GM03348 (cell line): ENCODE measurements at regions not wholly inside any gene's neighbourhood (a gene's known extent, or its start where the extent isn't known, plus 50 kb on each side); places are given as distances from the start of the nearest gene placed in this dataset.
"Not testable (repeated sequence)": the region's sequence is repeated elsewhere in the genome, so short reads cannot be mapped to it uniquely, and the experiment has no call there.

Source experiments
- DNase-seq: peaks from one replicate; pipeline ENCODE4 v3.0.0; 2012; ENCODE audit warnings: low spot score

DNA sequence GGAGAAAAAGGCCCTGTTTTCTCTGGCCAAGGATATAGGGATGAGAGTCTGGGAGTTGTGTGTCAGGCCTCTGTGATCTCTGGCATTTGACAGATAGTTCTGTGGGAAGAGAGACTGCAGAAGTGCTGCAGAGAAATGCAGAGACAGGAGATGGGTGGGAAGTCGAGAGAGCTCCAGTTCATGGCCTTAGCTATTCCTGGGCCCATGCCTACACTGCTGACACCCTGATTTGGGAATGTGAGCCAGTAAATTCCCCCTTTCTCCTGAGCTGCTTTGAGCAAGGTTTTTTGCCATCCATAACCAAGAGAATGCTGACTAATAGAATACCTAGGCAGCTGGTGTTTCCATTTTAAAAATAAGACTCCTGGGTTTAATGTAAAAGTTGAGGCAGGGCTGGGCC, 59.3 kb downstream of the EBLN2 start:
- no peak for DNase-seq

DNA sequence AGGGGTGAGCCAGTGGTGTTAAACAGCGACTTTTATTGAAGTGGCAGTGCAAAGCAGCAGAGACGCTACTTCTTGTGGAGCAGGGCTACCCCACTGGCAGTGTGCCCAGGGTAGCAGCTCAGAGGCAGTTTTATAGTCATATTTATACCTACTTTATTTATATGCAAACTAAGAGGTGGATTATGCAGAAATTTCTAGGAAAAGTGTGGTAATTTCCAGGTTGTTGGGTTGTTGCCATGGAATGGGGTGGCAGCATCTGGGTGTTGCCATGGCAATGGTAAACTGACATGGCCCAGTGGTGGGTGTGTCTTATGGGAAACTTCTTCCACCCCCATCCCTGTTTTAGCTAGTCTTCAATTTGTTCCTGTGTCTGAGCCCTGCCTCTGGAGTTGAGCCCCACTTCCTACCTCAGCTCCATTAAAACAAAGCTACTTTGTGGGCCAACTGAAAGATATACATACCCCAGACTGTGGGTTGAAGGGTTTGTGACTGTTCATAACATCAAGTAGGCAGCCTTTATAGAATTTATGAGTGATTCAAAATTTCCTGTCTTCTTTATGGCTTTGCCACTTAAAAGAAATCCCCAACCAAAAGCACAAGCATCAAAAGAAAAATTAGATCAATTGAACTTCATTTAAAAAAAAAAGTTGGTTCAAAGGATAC, 60.3 kb downstream of the EBLN2 start:
- no peak for DNase-seq

DNA sequence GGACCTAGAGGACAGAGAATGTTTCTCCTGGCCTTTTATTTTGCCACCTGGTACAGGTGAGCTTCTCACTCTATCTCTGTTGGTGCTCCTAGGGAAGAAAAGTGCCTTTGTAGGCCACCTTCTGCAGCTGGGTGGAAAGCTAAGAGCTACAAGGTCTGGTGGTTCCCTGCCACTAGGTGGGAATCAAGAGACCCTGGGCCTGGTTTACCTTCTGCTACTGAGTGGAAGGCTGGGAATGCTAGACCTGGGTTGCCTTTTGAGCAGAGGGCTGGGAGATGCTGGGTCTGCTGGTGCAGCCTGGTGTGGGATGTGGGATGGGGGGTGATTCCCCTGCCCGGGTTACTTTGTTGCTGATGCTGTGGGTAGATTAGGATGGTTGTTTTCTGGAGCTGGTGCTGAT, 72.6 kb downstream of the EBLN2 start:
- DNase-seq: no peak

DNA sequence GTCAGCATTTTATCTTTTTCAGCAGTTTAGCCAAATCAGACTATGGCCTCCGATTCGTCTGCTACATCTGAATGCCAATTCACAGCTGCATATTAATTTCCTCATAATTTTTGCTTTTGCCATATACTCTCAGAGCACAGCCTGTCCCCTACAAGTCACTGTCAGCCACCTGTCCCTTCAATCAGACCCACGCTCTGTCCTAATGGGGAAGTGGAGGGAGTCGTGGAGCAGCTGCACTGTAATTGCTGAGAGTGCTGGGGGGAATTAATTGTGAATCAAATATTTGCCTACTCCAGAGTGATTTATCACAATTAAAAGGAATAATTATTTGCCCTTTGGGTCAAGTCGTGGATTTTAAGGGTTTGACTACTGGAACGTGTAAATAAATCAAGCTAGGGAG, 75.5 kb downstream of the EBLN2 start:
- no peak for DNase-seq

DNA sequence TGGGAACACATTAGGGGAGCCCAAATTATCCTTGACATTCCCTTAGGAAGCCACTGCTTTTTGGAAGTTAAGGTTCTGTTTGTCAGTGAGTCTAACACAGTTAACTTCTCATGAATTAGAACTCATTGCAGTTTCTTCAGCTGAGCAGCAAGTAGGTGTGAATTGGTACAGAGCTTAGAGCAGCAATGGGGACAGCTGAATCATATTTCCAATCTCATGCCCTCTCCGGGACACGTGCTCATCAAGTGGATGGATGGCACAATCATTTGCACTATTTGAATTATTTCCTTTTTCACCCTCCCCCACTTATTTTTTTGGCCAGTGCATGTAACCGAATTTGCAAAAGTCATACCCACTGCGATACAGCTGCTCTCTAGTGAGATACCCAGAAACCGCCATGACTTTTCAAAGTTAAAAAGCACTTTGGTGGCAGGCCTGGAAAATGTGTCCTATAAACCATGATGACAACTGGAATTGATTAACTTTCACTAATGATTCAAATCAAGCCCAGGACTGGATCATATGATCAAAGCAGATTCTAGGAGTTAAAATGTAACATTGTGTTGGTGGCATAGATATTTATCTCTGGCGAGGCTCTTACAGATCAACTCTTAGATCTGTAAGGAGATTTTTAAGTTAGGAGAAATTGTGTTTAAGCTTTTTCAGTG, 76.4 kb downstream of the EBLN2 start:
- no peak for DNase-seq

DNA sequence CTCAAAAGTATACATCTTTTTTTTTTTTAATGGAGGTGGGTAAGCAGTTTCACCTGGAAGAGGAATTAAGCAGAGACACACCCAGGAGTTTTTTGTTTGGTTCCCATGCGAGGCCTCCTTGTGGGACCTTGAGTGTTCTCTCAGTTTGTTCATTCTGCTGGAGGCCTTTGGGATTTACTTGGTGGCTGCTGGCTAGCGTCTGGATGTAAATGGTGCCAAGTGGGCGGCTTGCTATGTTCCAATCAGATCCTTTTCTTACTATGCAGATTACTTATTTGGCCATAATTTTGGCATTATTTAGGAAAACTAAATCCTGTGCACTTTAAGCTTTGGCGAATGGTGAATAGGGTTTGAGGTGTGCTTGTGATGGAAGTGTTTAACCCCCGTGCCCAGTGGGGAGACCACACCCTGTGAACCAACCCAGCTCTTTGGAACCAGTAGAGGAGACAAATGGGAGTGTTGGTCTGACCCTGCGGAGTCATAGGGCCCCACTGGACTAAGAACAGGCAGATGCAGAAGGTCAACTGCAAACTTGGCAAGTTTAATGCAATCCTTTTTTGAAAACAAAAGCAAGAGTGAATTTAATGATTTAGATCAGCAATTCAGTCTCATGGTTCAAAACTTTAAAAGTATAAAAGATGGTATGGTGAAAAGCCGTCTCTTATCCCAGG, 79.4 kb downstream of the EBLN2 start:
- DNase-seq: no peak

DNA sequence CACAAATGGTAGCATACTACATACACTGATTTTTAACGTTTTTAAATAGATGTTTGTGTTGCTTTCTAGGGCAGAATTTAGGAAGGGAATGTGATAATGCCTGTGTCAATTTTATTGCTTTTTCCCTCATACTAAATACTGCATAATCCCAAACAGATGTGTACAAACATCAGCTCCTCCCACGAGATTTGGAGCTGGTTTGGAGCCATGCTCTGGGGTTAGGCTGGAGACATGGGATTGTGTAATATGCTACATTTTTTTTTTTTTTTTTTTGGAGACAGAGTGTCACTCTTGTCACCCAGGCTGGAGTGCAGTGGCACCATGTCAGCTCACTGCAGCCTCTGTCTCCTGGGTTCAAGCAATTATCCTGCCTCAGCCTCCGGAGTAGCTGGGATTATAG, 80.1 kb downstream of the EBLN2 start:
- peak; percentile 81 for DNase-seq

DNA sequence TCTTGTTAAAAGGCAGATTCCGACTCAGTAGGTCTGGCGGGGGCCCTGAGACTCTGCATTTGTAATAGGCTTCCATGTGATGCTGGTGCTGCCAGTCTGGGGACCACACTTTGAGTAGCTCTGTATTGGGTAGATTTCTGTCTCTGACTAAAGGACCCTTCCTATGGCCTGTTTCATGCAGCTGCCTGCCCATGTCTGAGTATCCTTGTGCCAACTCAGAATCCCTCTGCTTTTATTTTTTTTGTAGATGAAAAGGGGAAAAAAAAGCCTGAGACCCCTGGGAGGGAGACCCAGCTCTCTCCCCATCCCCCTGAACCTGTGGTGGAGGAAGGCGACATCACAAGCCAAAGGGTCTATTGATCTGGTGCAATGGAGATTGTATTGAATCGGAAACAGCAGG, 81.9 kb downstream of the EBLN2 start:
- DNase-seq: no peak

DNA sequence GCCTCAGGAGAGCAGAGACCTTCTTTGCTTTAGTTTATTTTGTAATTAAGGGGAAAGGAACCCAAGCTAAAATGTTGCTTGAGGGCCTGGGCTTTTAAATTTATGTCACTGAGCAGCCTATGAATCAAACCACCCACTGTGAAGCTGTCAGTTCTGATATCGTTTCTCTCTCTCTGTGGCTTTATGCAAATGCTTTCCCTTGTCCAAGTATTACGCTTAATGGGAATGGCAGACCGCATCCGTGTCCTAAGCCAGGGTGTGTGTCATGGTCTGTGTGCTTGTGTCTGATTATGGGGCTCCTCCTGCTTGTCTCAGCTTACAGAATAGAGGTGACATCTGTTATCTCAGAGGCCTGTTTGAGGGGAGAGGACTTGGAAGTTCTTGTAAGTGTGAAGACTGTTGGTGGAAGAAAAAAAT, 82.4 kb downstream of the EBLN2 start:
- DNase-seq: peak; percentile 64

DNA sequence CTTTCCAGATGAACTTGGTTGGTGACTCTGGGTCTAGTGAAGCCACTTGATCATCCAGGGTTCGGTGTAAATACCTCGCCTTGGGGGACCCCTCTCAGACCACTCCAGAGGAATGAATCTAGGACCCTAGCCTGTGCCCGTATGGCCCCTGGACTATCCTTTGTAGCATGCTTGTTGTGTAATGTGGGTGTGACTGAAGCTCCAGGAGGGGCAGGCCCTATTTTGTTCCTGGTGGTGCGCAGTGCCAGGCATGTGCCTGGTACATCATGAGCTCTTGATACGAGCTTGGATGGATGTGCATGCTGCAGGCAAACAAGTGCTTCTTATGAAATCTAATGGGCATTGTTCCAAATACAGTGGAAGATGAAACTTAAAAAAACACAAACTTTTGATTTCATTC, 82.8 kb downstream of the EBLN2 start:
- DNase-seq: no peak

DNA sequence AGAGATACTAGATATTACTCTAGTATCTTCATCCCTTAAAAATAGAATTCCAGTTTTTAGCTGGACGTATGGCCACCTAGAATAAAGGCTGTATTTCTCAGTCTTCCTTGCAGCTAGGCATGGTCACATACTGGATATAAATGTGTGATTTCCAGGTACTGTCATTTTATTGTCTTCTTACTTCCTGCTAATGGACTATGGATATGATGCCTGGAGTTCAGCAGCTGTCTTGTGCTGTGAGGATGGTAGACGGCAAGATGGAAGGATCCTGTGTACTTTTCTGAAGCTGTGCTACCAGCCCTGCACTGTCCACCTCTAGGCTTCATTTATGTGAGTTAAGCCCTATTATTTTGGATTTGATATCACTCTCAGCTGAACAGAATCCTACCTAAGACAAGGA, 83.4 kb downstream of the EBLN2 start:
- no peak for DNase-seq

DNA sequence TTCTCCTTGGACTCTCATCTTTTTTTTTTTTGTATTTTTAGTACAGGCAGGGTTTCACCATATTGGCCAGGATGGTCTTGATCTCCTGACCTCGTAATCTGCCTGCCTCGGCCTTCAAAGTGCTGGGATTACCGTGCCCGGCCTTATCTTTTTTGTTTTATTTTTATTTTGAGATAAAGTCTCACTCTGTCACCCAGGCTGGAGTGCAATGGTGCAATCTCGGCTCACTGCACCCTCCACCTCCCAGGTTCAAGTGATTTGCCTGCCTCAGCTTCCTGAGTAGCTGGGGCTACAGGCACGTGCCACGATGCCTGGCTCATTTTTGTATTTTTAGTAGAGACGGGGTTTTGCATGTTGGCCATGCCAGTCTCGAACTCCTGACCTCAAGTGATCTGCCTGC, 86.0 kb downstream of the EBLN2 start:
- not testable (repeated sequence) for DNase-seq

DNA sequence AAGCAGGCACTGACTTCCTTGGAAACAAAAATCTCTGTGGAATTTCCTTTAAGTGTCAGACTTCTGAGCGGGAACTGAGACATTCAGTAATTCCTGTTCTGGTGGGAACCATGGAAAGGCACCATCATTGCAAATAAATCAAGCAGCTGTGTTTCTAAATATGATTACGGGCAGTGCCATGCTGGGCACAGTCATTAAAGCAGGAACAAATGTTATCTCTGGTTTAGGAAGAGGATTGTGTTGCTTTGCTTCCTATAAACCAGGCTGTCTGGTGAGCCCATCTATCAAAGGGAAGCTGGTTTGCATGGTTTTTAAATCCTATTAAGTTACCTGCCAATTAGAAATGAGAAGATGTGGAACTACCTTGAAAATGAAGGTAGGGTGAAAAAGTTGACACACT, 86.7 kb downstream of the EBLN2 start:
- no peak for DNase-seq

DNA sequence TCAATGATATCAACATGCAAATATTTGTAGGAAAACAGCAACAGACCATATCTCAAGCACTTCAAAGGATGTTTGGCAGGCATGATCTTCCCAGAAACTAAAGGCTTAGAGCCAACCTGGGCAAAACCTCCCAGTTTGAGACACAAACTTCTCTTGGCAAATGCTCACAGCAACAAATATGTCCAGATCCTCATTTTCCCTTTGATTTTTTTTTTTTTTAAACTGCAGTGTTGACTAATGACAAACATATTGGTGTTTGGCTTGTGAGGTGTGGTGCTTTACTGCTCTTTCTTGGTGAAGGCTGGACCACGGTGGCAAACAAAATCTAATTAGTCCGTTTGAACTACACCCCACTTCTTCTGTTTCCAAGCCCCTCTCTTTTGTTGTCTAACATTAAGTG, 87.2 kb downstream of the EBLN2 start:
- peak; percentile 32 for DNase-seq

DNA sequence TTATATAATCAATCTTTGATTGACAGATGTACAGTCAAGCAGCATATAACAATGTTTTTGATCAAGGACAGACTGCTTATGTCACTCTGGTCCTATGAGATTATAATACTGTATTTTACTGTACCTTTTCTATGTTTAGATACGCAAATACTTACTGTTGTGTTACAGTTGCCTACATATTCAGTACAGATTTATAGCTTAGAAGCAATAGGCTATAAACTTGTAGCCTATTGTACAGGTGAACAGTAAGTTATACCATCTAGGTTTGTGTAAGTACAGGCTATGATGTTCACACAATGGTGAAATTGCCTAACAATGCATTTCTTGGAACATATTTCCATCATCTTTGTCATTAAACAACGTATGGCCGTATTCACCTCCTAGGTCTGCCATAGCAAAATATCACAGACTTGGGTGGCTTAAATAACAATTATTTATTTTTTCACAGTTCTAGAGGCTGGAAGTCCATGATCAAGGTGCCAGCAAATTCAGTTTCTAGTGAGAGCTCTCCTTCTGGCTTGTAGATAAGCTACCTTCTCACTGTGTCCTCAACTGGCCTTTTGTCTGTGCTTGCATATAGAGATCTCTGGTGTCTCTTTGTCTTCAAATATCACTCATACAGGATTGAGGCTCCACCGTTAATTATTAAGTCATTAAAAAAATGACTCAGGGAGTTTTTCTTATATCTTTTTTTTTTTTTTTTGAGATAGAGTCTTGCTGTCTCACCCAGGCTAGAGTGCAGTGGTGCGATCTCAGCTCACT, 89.1 kb downstream of the EBLN2 start:
- DNase-seq: no peak

DNA sequence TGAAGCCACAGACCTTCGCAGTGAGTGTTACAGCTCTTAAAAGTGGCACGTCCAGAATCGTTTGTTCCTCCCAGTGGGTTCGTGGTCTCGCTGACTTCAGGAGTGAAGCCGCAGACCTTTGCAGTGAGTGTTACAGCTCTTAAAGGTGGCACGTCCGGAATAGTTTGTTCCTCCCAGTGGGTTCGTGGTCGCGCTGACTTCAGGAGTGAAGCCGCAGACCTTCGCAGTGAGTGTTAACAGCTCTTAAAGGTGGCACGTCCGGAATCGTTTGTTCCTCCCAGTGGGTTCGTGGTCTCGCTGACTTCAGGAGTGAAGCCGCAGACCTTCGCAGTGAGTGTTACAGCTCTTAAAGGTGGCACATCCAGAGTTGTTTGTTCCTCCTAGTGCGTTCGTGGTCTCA, 91.1 kb downstream of the EBLN2 start:
- not testable (repeated sequence) for DNase-seq

DNA sequence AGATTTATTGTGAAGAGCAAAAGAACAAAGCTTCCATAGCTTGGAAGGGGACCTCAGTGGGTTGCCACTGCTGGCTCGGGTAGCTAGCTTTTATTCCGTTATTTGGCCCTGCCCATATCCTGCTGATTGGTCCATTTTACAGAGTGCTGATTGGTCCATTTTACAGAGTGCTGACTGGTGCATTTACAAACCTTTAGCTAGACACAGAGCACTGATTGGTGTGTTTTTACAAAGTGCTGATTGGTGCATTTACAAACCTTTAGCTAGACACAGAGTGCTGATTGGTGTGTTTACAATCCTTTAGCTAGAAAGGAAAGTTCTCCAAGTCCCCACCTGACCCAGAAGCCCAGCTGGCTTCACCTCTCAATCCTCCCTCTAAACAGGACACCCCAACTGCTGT, 91.6 kb downstream of the EBLN2 start:
- not testable (repeated sequence) for DNase-seq

DNA sequence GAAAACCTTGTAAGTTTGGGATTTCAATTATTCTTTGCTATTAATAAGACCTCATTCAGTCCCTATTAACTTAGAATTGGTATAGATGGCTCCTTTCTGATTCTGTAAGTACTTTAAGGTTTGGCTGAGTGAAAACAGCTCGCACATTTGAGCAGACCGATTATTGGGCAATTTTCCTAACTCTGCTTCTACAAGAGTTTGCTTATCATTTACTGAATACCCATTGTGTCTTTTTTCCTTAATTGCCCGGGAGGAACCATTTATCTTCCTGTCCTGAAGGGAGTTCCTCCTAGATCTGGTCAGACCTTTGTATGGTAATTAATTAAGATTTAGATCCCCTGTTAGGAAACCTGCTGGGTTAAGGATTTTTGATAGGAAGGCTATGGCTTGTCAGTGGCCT, 92.8 kb downstream of the EBLN2 start:
- not testable (repeated sequence) for DNase-seq

DNA sequence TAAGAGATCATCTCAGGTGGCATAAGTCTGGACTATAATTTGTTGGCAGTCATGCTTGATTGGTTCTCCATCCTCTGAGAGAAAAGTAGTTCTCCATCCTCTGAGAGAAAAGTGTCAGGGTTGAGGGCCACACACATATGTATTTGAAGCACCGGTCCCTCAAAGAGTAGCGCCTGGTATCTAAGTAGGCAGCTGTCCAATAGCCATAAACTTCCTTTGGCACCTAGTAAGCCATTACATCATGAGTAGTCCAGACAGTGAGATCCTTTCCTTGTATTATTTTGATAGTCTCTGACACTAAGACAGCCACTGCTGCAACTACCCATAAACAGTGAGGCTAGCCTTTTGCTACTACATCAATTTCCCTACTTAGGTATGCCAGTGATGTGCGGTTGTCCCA, 94.0 kb downstream of the EBLN2 start:
- not testable (repeated sequence) for DNase-seq

DNA sequence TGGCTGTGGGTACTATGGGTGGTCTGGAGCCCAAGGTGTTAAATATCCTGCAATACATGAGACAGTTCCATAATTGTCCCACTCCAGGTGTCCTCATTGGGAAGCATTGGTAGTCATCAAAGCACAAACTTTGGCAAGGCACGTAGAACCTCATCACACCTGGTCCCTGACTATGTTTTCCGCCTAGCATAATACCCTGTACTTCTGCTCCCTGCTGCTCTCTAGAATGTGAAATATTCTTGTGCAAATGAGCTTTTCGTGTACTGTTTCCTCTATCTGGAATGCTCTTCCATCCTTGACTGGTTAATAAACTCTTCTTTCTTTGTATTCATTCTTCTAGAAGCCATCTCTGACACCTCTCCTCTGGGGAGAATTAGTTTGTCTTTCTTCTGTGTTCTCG, 103.2 kb downstream of the EBLN2 start:
- no peak for DNase-seq

DNA sequence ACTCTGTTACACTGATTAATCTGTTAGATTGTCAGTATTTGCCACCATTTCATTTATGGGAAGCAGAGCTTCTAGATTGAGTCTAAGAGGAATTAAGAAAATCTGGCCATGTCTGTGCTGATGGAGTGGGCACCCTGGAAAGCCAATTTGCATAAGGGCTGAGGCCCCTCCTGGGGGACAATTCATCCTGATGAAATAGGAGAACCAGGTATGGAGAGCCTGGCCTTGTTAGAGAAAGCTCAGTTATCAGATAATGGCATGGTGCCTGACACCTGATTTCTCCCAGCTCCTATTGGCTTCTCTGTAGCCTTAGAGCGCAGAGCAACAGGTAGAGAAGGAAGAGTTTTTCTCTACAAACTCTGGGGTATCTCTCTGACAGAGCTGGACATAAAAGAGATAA, 114.2 kb downstream of the EBLN2 start:
- DNase-seq: no peak

DNA sequence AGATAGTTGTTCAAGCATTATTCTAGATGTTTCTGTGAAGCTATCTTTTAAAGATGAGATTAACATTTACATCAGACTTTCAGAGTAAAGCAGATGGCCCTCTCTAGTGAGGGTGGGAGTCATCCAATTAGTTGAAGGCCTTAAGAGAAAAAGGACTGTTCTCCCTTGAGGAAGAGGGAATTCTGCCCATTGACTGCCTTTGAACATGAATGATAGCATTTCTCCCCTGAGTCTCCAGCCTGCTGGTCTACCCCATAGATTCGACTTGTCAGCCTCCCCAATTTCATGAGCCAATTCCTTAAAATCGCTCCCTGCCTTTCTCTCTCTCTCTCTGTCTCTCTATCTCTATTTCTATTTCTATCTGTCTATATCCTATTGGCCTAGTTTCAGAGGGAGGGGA, 115.5 kb downstream of the EBLN2 start:
- no peak for DNase-seq

DNA sequence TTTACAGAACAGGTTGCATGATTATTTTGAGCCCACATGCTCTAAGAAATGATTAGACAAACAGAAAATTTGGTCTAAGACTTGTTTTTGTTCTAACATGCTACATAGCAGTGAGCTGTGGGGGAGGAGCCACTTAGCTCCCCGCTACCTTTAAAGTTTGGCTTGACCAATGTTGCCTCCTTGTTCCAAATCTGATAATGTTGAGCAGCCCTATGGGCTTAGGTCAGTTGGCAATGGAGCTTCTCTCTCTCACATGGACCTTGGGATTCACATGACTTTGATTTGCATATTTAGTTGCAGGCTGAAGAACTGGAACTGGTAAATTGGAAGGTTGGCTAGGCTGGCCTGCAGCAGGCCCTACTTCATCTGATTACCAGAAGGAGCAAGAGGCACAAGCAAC, 116.4 kb downstream of the EBLN2 start:
- DNase-seq: no peak
